Upper lobe of right lung (tissue), 1 donor: ENCODE measurements at regions not wholly inside any gene's neighbourhood (a gene's known extent, or its start where the extent isn't known, plus 50 kb on each side); places are given as distances from the start of the nearest gene placed in this dataset.

Experiments
- ATAC-seq: fragments of 200-7000 bp; cut with Tn5 transposase; one replicate; pipeline ENCODE4 v1.9.1; 2020; ENCODE audit warnings: mild to moderate bottlenecking, moderate library complexity
- DNase-seq: peaks from one replicate; pipeline ENCODE4 v3.0.0-alpha.2; 2020
- H3K27ac ChIP-seq: fragments of 200-600 bp; one replicate; pipeline ENCODE4 v1.8.0; 2022
- H3K27me3 ChIP-seq: fragments of 200-600 bp; one replicate; pipeline ENCODE4 v1.8.0; 2022; ENCODE audit warnings: mild to moderate bottlenecking
- H3K36me3 ChIP-seq: fragments of 200-600 bp; one replicate; pipeline ENCODE4 v1.8.0; 2022
- H3K4me1 ChIP-seq: fragments of 200-600 bp; one replicate; pipeline ENCODE4 v1.8.0; 2022
- H3K4me3 ChIP-seq: fragments of 200-600 bp; one replicate; pipeline ENCODE4 v1.8.0; 2022; ENCODE audit warnings: mild to moderate bottlenecking
- H3K9me3 ChIP-seq: fragments of 200-600 bp; one replicate; pipeline ENCODE4 v1.8.0; 2022
- CTCF ChIP-seq: fragments of 200-600 bp; IDR thresholded peaks from one replicate; pipeline ENCODE4 v1.8.0; 2022; ENCODE audit warnings: antibody characterized with exemption
- intact Hi-C: fragments of 100-400 bp; cut with DNase I; formaldehyde crosslinking; loops from one replicate; pipeline ENCODE4 v1.11.0; 2022
- donor health status: DM: no; HTN: yes; CAD: no; lungs with severe emphysema.

GRCh38 chr2:142332196-142332595, 201.4 kb upstream of the LRP1B start:
- no peaks in the 10 kb centered on the region for H3K27me3 ChIP-seq
- H3K4me3 ChIP-seq, result no peak overlapping the region
- H3K9me3 ChIP-seq, result no peaks in the 10 kb centered on the region
- no peaks in the 10 kb centered on the region for H3K36me3 ChIP-seq
- ATAC-seq (no peak), DNase-seq (no peak)
- H3K4me1 ChIP-seq, result no peaks in the 10 kb centered on the region
- H3K27ac ChIP-seq, result no peak overlapping the region
- no peak for TF ChIP-seq CTCF
- intact Hi-C loops, result no loop called here

GRCh38 chr2:142330458-142330857, 199.6 kb upstream of the LRP1B start:
- DNase-seq (no peak), ATAC-seq (no peak)
- H3K4me3 ChIP-seq, result no peak overlapping the region
- H3K27me3 ChIP-seq, result no peaks in the 10 kb centered on the region
- TF ChIP-seq CTCF, result no peak
- no peaks in the 10 kb centered on the region for H3K9me3 ChIP-seq
- H3K27ac ChIP-seq, result no peak overlapping the region
- no peaks in the 10 kb centered on the region for H3K36me3 ChIP-seq
- intact Hi-C loops, result no loop called here
- H3K4me1 ChIP-seq, result no peaks in the 10 kb centered on the region

GRCh38 chr2:142325870-142326269, 195.1 kb upstream of the LRP1B start:
- no peak for ATAC-seq
- DNase-seq, result no peak
- no peaks in the 10 kb centered on the region for H3K27me3 ChIP-seq
- H3K4me3 ChIP-seq, result no peak overlapping the region
- H3K9me3 ChIP-seq, result no peaks in the 10 kb centered on the region
- no peaks in the 10 kb centered on the region for H3K4me1 ChIP-seq
- H3K27ac ChIP-seq, result no peak overlapping the region
- no peak for TF ChIP-seq CTCF
- no peaks in the 10 kb centered on the region for H3K36me3 ChIP-seq
- intact Hi-C loops, result no loop called here

- H3K9me3 ChIP-seq, result no peaks in the 10 kb centered on the region
- no peak overlapping the region for H3K4me3 ChIP-seq
- intact Hi-C loops, result no loop called here
- H3K4me1 ChIP-seq, result no peaks in the 10 kb centered on the region
- H3K27me3 ChIP-seq, result no peaks in the 10 kb centered on the region
- DNase-seq (no peak), ATAC-seq (no peak)
- no peak for TF ChIP-seq CTCF
- no peaks in the 10 kb centered on the region for H3K36me3 ChIP-seq
- no peak overlapping the region for H3K27ac ChIP-seq
These were observed 192.4 kb upstream of the LRP1B start for GRCh38 chr2:142323206-142323605.

GRCh38 chr2:142321706-142322280, 191.0 kb upstream of the LRP1B start:
- Histone ChIP-seq H3K4me3 (no peak overlapping the region), H3K4me1 (no peaks in the 10 kb centered on the region), H3K9me3 (no peaks in the 10 kb centered on the region), H3K27me3 (no peaks in the 10 kb centered on the region), H3K36me3 (no peaks in the 10 kb centered on the region), H3K27ac (no peak overlapping the region)
- no peak for TF ChIP-seq CTCF
- no peak for ATAC-seq
- DNase-seq, result no peak
- intact Hi-C loops, result no loop called here

- no peak for DNase-seq
- intact Hi-C loops, result no loop called here
These were observed 189.3 kb upstream of the LRP1B start for GRCh38 chr2:142320067-142320466.

More at GRCh38 chr2:142320067-142320466, 189.3 kb upstream of the LRP1B start:
- Histone ChIP-seq H3K9me3 (no peaks in the 10 kb centered on the region), H3K27me3 (no peaks in the 10 kb centered on the region), H3K4me1 (no peaks in the 10 kb centered on the region), H3K27ac (no peak overlapping the region), H3K36me3 (no peaks in the 10 kb centered on the region), H3K4me3 (no peak overlapping the region)
- no peak for TF ChIP-seq CTCF
- ATAC-seq, result no peak
